NB4 (cell line): ENCODE measurements at regions not wholly inside any gene's neighbourhood (a gene's known extent, or its start where the extent isn't known, plus 50 kb on each side); places are given as distances from the start of the nearest gene placed in this dataset.

Experiments used
- DNase-seq: peaks from one replicate; pipeline ENCODE4 v3.0.0; 2010; ENCODE audit warnings: low read depth
- H3K4me3 ChIP-seq: one replicate; pipeline ENCODE4 v1.5.1; 2011; ENCODE audit warnings: mild to moderate bottlenecking, low read depth, low read length, moderate library complexity
- MYC ChIP-seq: IDR thresholded peaks from 2 replicates; pipeline ENCODE4 v1.6.1; 2011; ENCODE audit warnings: low read depth, low read length
- POLR2A ChIP-seq: IDR thresholded peaks from 2 replicates; pipeline ENCODE4 v1.6.1; 2011; ENCODE audit warnings: mild to moderate bottlenecking; ENCODE audit not compliant: insufficient read length; ENCODE audit errors: extremely low read depth
- TF ChIP-seq, protein P1 (sequence below): IDR thresholded peaks from one replicate; pipeline ENCODE4 v1.5.1; 2012; ENCODE audit warnings: low read depth, low read length
- TF ChIP-seq, protein P2 (sequence below): IDR thresholded peaks from 2 replicates; pipeline ENCODE4 v1.6.1; 2011; ENCODE audit warnings: low read depth, low read length

DNA sequence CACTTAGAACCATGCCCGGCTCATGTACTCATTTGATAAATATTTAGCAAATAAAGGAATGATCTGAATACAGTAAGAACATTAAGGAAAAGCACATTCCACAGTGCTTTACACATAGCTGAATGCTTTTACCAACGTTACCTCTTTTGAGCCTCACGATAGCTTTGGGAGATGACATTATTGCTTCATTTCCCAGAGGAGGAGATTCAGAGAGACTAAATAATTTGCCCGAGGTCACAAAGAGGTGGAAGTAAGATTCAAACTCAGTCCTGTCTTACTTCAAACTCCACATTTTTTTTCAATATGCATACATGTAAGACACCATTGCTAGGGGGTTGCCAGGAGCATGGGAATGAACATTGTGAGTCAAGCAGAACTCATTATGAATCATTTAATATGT is 538.5 kb downstream of the BCOR start:
- no peak for DNase-seq
- H3K4me3 ChIP-seq, result no peak overlapping the region
- TF ChIP-seq POLR2A (no peak), MYC (no peak)
- TF ChIP-seq, protein P1, sequence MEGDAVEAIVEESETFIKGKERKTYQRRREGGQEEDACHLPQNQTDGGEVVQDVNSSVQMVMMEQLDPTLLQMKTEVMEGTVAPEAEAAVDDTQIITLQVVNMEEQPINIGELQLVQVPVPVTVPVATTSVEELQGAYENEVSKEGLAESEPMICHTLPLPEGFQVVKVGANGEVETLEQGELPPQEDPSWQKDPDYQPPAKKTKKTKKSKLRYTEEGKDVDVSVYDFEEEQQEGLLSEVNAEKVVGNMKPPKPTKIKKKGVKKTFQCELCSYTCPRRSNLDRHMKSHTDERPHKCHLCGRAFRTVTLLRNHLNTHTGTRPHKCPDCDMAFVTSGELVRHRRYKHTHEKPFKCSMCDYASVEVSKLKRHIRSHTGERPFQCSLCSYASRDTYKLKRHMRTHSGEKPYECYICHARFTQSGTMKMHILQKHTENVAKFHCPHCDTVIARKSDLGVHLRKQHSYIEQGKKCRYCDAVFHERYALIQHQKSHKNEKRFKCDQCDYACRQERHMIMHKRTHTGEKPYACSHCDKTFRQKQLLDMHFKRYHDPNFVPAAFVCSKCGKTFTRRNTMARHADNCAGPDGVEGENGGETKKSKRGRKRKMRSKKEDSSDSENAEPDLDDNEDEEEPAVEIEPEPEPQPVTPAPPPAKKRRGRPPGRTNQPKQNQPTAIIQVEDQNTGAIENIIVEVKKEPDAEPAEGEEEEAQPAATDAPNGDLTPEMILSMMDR, result no peak
- TF ChIP-seq, protein P2, sequence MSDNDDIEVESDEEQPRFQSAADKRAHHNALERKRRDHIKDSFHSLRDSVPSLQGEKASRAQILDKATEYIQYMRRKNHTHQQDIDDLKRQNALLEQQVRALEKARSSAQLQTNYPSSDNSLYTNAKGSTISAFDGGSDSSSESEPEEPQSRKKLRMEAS, result no peak

DNA sequence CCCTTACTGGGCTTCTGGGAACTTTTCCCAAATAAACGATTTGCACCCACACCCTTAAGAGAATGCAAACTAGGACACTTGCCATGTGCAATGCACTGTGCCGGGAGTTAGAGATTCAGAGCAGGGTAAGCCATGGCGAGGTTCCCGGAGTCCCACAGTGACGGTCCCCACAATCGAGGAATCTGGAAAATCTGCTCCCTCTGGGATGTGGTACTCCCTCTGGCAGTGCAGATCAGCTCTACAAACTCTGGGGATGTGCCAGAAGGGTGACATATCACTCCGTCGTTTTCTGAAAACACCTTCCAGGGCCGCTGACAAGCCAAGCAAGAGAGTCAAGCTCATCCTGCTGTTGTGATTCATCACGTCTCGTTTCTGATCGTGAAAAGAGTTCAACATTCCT is 537.5 kb downstream of the BCOR start:
- no peak overlapping the region for H3K4me3 ChIP-seq
- no peak for DNase-seq
- TF ChIP-seq POLR2A (no peak), MYC (no peak)
- TF ChIP-seq, protein P1, result no peak
- TF ChIP-seq, protein P2, result no peak

DNA sequence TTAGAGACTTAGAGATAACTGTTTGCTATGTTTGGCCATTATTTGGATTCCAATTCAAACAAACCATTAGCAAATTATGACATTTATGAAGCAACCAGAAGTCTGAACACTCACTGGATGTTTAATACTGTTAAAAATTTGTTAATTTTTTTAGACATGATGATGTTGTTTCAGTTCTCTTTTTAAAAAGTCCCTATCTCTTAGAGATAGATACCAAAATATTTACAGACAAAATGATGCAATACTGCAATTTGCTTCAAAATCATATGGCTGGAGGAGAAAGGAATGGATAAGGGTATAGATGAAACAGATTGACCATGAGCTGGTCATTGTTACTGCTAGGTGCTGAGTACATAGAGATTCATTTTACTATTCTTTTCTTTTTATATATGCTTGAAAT is 534.6 kb downstream of the BCOR start:
- no peak for DNase-seq
- no peak for TF ChIP-seq POLR2A
- TF ChIP-seq, protein P1, result no peak
- H3K4me3 ChIP-seq, result no peak overlapping the region

DNA sequence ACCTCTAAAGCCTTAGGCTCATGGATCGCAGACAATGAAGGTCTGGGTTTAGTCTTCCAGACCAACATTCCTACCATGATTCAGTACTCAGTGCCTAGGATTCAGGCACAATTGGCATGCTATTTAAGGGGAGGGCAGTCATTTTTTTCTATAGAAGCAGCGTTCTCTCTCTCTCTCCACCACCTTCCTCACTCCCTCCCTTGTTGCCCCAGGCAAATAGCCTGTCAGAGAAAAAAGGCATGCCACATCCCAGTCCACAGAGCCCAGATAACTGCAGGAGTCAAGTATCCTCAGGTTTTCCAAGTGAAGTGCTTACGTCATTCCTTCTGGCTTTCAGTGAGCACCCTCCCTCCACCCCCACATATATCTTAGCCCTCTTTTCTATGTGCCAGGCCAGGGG is 533.0 kb downstream of the BCOR start:
- no peak for DNase-seq
- TF ChIP-seq, protein P1, result no peak
- TF ChIP-seq MYC, result no peak
- TF ChIP-seq, protein P2, result no peak
- TF ChIP-seq POLR2A, result no peak
- no peak overlapping the region for H3K4me3 ChIP-seq

DNA sequence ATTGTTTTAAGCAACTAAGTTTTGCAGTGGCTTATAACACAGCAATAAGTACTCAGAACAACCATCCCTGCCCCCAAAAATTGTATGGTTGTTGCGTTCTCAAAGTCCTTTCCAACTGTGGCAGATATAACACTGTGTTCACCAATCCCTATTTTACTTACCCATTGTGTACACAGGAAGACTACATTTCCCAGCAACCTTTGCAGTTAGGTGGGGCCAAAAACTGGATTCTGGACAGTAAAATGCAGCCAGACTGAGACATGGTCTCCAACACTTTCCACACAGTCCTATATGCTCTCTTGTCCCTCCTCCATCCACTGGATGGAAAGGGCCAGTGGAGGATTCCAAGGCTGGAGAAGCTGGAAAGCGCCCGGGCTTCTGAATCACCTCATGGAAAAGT is 523.6 kb downstream of the BCOR start:
- no peak overlapping the region for H3K4me3 ChIP-seq
- DNase-seq, result peak; percentile 8
- TF ChIP-seq MYC (no peak), POLR2A (no peak)
- TF ChIP-seq, protein P2, result no peak
- TF ChIP-seq, protein P1, result no peak

DNA sequence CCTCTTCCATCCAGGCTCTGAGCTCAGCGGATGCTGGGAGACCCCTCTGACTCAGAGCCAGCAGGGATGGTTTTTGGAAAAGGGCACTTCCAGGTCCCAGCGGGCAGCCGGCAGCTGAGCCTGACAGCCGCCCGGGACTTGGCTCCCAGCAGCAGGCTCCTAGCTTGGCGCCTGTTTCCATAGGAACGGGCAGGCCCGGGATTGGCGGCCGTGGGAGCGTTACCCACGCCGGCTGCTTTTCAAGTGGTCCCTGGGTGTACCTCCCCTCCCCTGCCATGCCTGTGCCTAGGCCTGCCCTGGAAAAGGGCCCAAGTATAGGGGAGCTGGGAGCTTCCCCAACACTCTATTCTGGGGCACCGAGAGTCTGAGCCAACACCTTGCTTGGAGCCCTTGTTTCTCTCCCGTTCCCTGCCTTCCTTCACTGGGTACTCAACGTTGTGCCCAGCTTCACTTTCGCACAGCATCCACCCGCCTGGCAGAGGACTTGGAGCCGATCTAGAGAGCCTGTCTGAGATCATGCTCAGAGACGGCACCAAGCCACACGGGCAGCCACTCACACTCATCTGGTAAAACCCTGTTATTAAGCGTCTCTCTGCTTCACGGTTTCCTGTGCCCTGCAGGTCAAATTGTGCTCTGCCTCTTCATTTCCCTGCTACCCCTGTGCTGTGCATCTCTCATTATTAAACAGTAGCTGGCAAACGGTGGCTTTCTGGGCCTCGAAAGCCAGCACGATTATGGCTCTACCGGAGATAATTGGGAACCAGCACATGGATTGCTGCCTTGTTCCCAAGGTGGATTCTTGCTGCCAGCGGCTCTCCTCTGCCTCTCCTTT is 521.5 kb downstream of the BCOR start:
- TF ChIP-seq POLR2A (no peak), MYC (no peak)
- TF ChIP-seq, protein P2, result no peak
- TF ChIP-seq, protein P1, result no peak
- DNase-seq, result no peak
- H3K4me3 ChIP-seq, result no peak overlapping the region
